CD8-positive, alpha-beta memory T cell (primary cell): ENCODE measurements at regions not wholly inside any gene's neighbourhood (a gene's known extent, or its start where the extent isn't known, plus 50 kb on each side); places are given as distances from the start of the nearest gene placed in this dataset.

Experiments used
- CTCF ChIA-PET: fragments of 350-600 bp; sonication (Branson Sonifier 250); formaldehyde crosslinking; loops from one replicate; lab custom pipeline; 2021; ENCODE audit warnings: antibody characterized with exemption; lab: Charles Lee
- POLR2A ChIA-PET: fragments of 350-600 bp; sonication (Branson Sonifier 250); formaldehyde crosslinking; loops from one replicate; lab custom pipeline; 2021; ENCODE audit warnings: antibody characterized with exemption; lab: Charles Lee
- DNase-seq, 5 donors: peaks; one replicate each; pipeline versions ENCODE4 v3.0.0 to v3.0.0-alpha.2; 2020 to 2022; ENCODE audit warnings: mixed read lengths in 1 of 5
- H3K27ac ChIP-seq: one replicate; pipeline ENCODE4 v1.7.0; 2013; ENCODE audit warnings: low read depth, mild to moderate bottlenecking, low read length, moderate library complexity
- H3K27me3 ChIP-seq: 2 replicates; pipeline ENCODE4 v1.7.0; 2013; ENCODE audit warnings: low read length, mild to moderate bottlenecking; ENCODE audit not compliant: insufficient read depth, poor library complexity, severe bottlenecking
- H3K36me3 ChIP-seq: 2 replicates; pipeline ENCODE4 v1.7.0; 2013; ENCODE audit warnings: mild to moderate bottlenecking, low read length, moderate library complexity; ENCODE audit not compliant: insufficient read depth
- H3K4me1 ChIP-seq: 2 replicates; pipeline ENCODE4 v1.7.0; 2013; ENCODE audit warnings: mild to moderate bottlenecking, low read length, moderate library complexity; ENCODE audit not compliant: insufficient read depth
- H3K4me3 ChIP-seq: 2 replicates; pipeline ENCODE4 v1.7.0; 2013; ENCODE audit warnings: mild to moderate bottlenecking, low read length
- H3K9me3 ChIP-seq: 2 replicates; pipeline ENCODE4 v1.7.0; 2013; ENCODE audit warnings: mild to moderate bottlenecking, low read length
- H3K27ac Mint-ChIP-seq, 8 donors: one replicate each; pipeline ENCODE4 v1.8.0; 2020 to 2021; ENCODE audit warnings: mixed read lengths in 8 of 8, mild to moderate bottlenecking in 6 of 8, inconsistent platforms in 3 of 8, moderate library complexity in 3 of 8
- H3K27me3 Mint-ChIP-seq, 2 donors: one replicate each; pipeline ENCODE4 v1.8.0; 2020 to 2021; ENCODE audit warnings: mixed read lengths in 2 of 2, mild to moderate bottlenecking in 1 of 2, moderate library complexity in 1 of 2
- H3K36me3 Mint-ChIP-seq, 3 donors: one replicate each; pipeline ENCODE4 v1.8.0; 2020 to 2021; ENCODE audit warnings: mixed read lengths in 3 of 3, inconsistent platforms in 1 of 3, mild to moderate bottlenecking in 1 of 3
- H3K4me1 Mint-ChIP-seq, 3 donors: one replicate each; pipeline ENCODE4 v1.8.0; 2020 to 2021; ENCODE audit warnings: mixed read lengths in 3 of 3, inconsistent platforms in 1 of 3, mild to moderate bottlenecking in 1 of 3
- H3K4me3 Mint-ChIP-seq, 7 donors: one replicate each; pipeline ENCODE4 v1.8.0; 2020 to 2021; ENCODE audit warnings: mixed read lengths in 7 of 7, mild to moderate bottlenecking in 6 of 7, moderate library complexity in 4 of 7, inconsistent platforms in 2 of 7
- H3K9me3 Mint-ChIP-seq, 5 donors: one replicate each; pipeline ENCODE4 v1.8.0; 2020 to 2022; ENCODE audit warnings: mixed read lengths in 5 of 5, mild to moderate bottlenecking in 3 of 5, moderate library complexity in 2 of 5, inconsistent platforms in 1 of 5

DNA sequence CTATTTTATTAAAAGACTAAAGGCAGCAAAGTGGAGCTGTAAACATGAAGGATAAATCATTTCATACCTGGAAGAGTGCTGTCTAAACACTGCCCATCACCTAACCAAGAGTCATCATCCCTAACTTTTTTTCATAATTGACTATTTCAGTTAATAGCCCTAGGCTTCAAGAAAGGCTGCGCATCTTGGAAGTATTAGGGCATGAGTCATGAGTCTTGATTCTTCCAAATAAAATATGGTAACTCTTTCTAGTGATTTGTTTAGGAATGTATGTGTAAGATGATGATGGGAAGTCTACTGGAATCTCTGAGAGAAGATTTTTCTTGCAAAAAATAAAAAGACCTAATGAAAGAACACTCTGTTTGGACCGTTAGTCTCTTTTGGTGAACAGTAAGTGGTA lies 207.7 kb upstream of the AHR start:
- Histone ChIP-seq H3K4me1 (no peaks in the 10 kb centered on the region), H3K4me3 (no peak overlapping the region), H3K9me3 (no peaks in the 10 kb centered on the region), H3K36me3 (no peaks in the 10 kb centered on the region), H3K27ac (no peak overlapping the region), H3K27me3 (no peaks in the 10 kb centered on the region)
- Mint-ChIP-seq H3K4me1 (no peaks in the 10 kb centered on the region), H3K36me3 (peaks cover 0 to 4% (median 0%) of the 10 kb centered on the region in 3 donors), H3K4me3 (no peak overlapping the region), H3K9me3 (peaks cover 0 to 2% (median 0%) of the 10 kb centered on the region in 5 donors), H3K27ac (no peak overlapping the region), H3K27me3 (peaks cover 0 to 9% of the 10 kb centered on the region in 2 donors)
- POLR2A ChIA-PET = no interaction called here
- CTCF ChIA-PET = no interaction called here
- no peak for DNase-seq

DNA sequence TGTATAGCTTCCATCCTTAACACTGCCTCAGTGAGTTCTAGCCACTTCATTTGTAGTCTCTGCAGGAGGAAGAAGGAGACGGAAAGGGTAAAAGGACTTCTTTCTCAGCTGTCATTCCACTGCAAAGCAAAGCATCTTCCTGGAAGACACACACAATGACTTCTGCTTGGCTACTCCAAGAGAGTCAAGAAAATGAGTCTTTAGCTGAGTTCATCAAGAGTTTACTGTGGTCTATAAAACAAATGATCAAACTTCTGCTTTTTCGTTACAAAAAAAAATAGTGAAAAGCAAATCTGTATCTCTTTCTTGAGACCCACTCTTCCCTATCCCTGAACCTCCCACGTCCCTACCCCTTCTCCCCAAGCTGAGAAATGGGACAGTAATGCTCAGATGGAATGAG lies 205.0 kb upstream of the AHR start:
- Histone ChIP-seq H3K27ac (no peak overlapping the region), H3K4me1 (no peaks in the 10 kb centered on the region), H3K27me3 (no peaks in the 10 kb centered on the region), H3K36me3 (no peaks in the 10 kb centered on the region), H3K4me3 (no peak overlapping the region), H3K9me3 (no peaks in the 10 kb centered on the region)
- DNase-seq = no peak
- Mint-ChIP-seq H3K4me3 (no peak overlapping the region), H3K4me1 (peaks cover 1 to 12% (median 8%) of the 10 kb centered on the region in 3 donors), H3K27ac (no peak overlapping the region), H3K27me3 (peaks cover 2 to 3% of the 10 kb centered on the region in 2 donors), H3K36me3 (peaks cover 0 to 4% (median 0%) of the 10 kb centered on the region in 3 donors), H3K9me3 (no peaks in the 10 kb centered on the region)
- ChIA-PET CTCF (no interaction called here), POLR2A (no interaction called here)

DNA sequence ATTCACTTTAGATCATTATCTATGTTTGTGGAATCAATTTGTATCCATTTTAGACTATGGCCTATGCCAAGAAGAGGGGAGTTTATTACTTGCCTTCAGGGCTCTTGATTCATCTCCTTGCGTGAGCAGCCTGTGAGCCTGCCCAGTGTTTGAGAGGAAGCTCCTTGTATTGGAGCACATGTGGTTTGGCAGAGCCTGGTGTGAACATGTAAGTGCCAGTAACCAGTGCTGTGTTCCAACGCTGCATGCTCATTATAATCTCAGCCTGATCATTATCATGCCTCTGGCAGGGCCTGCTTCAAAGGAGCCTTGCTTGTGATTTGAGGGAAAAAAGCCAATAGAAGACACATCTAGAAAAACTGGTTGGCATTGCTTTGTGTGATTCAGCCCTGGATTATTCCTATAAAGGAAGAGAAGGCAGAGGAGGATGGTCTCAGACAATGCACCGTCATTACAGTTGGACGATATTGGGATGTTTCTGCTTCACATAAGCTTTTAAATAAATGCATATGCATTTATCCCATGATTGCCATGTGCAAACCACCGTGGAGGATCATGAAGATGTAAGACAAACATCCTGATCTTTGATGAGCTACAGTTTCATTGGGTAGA lies 203.4 kb upstream of the AHR start:
- Histone ChIP-seq H3K36me3 (no peaks in the 10 kb centered on the region), H3K9me3 (no peaks in the 10 kb centered on the region), H3K4me1 (no peaks in the 10 kb centered on the region), H3K27me3 (no peaks in the 10 kb centered on the region), H3K4me3 (no peak overlapping the region), H3K27ac (no peak overlapping the region)
- Mint-ChIP-seq H3K27ac (no peak overlapping the region), H3K4me1 (peaks cover 1 to 12% (median 8%) of the 10 kb centered on the region in 3 donors), H3K9me3 (no peaks in the 10 kb centered on the region), H3K4me3 (no peak overlapping the region), H3K27me3 (peaks cover 0 to 3% of the 10 kb centered on the region in 2 donors), H3K36me3 (no peaks in the 10 kb centered on the region)
- ChIA-PET CTCF (interaction anchor here (0.6 kb wide), 1 partner anchor 59 kb away, joined by 3 read pairs; no protein-coding TSS in a partner anchor), POLR2A (no interaction called here)
- no peak for DNase-seq

DNA sequence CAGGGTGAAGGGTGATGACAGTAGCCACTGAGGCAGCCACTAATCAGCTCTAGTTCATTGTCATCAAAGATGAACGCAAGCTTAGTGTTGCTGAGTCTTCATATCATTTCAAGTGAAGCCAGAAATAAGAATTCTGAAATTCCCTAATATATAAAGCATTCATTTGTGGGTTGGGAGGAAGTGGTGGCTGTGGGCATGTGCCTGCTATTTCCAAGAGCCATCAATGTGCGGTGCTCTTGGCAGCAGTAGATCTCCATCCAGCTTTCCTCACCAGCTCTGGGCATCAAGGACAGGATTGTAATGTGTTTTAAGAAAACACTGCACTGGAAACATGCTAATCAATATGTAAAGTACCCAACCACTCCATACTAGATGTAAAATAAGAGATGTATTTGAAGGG lies 202.5 kb upstream of the AHR start:
- H3K36me3 ChIP-seq = no peaks in the 10 kb centered on the region
- CTCF ChIA-PET = interaction anchor here (0.6 to 0.8 kb wide), 2 partner anchors 10 to 58 kb away, joined by 3 read pairs; no protein-coding TSS in a partner anchor
- peaks cover 0 to 3% of the 10 kb centered on the region in 2 donors for H3K27me3 Mint-ChIP-seq
- H3K4me3 ChIP-seq = no peak overlapping the region
- H3K27ac Mint-ChIP-seq = no peak overlapping the region
- no peak overlapping the region for H3K4me3 Mint-ChIP-seq
- no peak for DNase-seq
- H3K36me3 Mint-ChIP-seq = no peaks in the 10 kb centered on the region
- no peaks in the 10 kb centered on the region for H3K9me3 ChIP-seq
- no peaks in the 10 kb centered on the region for H3K9me3 Mint-ChIP-seq
- POLR2A ChIA-PET = no interaction called here
- H3K4me1 ChIP-seq = no peaks in the 10 kb centered on the region
- peaks cover 1 to 12% (median 8%) of the 10 kb centered on the region in 3 donors for H3K4me1 Mint-ChIP-seq
- no peaks in the 10 kb centered on the region for H3K27me3 ChIP-seq
- H3K27ac ChIP-seq = no peak overlapping the region

DNA sequence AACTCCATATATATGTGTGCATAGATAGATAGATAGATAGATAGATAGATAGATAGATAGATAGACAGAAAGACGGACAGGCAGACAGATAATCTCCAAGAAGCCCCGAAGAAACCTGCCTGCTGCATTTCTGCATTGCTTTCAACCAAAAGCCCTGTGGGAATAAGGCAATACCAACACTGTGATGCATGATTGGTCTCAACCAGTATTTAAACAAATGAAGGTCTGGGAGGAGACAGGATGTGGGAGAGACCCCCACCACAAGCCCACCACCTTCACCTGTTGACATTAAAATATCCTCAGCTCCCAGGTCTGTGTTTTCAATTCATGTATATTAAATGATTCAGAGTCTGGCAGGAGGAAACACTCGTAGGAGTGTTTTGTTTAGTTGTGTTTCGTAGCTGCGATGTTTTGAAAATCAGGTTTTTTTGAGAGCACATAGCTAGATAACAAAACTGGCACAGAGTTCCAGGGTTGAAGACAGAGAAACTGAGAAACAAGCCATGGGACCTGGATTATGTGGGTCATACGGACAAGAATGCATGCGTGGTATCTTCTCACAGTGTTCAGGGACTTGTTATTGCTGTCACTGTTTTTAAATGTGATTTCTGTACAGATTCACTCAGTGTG lies 200.7 kb upstream of the AHR start:
- Histone ChIP-seq H3K27ac (no peak overlapping the region), H3K4me3 (no peak overlapping the region), H3K4me1 (no peaks in the 10 kb centered on the region), H3K27me3 (no peaks in the 10 kb centered on the region), H3K36me3 (no peaks in the 10 kb centered on the region), H3K9me3 (no peaks in the 10 kb centered on the region)
- Mint-ChIP-seq H3K27ac (peak overlapping the region in 2 of 8 donors; percentile 21 to 88), H3K4me3 (peak overlapping the region in 1 of 7 donors; percentile 45), H3K36me3 (no peaks in the 10 kb centered on the region), H3K27me3 (peaks cover 0 to 3% of the 10 kb centered on the region in 2 donors), H3K9me3 (no peaks in the 10 kb centered on the region), H3K4me1 (peaks cover 1 to 12% (median 8%) of the 10 kb centered on the region in 3 donors)
- ChIA-PET POLR2A (no interaction called here), CTCF (no interaction called here)
- no peak for DNase-seq

DNA sequence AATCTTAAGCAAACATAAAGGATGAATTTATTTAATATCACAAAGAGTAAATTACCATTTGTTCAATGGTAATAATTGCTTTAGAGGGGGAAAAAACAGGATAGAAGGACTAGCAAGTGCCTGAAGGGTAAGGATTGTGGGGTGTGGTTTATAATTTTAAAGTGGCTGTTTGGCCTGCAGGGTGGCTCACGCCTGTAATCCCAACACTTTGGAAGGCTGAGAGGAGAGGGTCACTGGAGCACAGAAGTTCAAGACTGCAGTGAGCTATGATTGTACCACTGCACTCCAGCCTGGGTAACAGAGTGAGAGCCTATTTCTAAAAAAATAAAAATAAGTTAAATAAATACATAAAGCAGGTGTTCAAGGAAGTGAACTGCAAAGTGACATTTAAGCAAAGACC lies 199.9 kb upstream of the AHR start:
- peak overlapping the region in 1 of 8 donors; percentile 15 for H3K27ac Mint-ChIP-seq
- H3K27ac ChIP-seq = no peak overlapping the region
- H3K27me3 Mint-ChIP-seq = peaks cover 0 to 3% of the 10 kb centered on the region in 2 donors
- ChIA-PET CTCF (no interaction called here), POLR2A (no interaction called here)
- no peaks in the 10 kb centered on the region for H3K36me3 ChIP-seq
- peaks cover 1 to 12% (median 8%) of the 10 kb centered on the region in 3 donors for H3K4me1 Mint-ChIP-seq
- no peak for DNase-seq
- no peaks in the 10 kb centered on the region for H3K4me1 ChIP-seq
- no peaks in the 10 kb centered on the region for H3K36me3 Mint-ChIP-seq
- H3K27me3 ChIP-seq = no peaks in the 10 kb centered on the region
- H3K4me3 ChIP-seq = no peak overlapping the region
- no peak overlapping the region for H3K4me3 Mint-ChIP-seq
- H3K9me3 ChIP-seq = no peaks in the 10 kb centered on the region
- H3K9me3 Mint-ChIP-seq = no peaks in the 10 kb centered on the region

DNA sequence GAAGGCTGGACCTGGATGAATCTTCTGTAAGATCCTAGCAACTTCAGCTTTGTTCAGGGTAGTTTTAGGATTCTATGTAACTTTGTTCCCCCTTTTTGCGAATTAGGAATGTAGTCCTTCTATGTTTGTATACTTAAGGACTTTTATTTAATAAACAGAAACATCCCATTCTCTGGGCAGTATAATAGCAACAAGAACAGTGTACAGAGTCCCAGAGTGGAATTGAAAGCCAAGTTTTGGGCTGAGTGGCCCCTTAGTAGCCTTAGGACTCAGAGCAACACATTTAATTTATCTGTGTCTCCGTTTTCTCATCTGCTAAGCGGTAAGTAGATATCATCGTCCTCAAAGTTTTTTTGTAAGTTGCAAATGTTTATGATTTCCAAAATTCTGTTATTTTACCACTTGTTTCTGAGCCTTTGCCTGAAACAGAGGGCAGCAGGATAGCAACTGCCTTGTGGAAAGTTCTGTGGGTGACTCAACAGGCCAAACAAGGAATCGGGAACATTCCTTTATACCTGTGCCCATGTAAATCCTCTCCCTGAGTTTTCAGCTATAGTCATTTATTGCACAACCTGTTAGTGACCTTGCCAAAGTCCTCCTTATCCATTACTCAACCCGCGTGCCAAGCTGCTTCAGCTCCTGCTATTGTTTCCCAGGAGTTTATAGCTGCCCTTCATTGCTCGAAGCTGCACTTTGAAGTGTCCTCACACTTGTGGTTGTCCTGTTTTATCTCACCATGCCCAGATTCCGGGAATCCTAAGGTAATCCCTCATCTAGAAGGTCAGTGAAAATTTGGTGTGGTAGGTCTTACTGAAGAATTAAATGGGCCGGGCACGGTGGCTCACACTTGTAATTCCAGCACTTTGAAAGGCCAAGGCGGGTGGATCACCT lies 199.1 kb upstream of the AHR start:
- Mint-ChIP-seq H3K4me1 (peaks cover 1 to 12% (median 8%) of the 10 kb centered on the region in 3 donors), H3K4me3 (no peak overlapping the region), H3K9me3 (no peaks in the 10 kb centered on the region), H3K27me3 (peaks cover 0 to 3% of the 10 kb centered on the region in 2 donors), H3K27ac (peak overlapping the region in 1 of 8 donors; percentile 46), H3K36me3 (no peaks in the 10 kb centered on the region)
- no peak overlapping the region for H3K4me3 ChIP-seq
- no peaks in the 10 kb centered on the region for H3K9me3 ChIP-seq
- H3K4me1 ChIP-seq = no peaks in the 10 kb centered on the region
- no peaks in the 10 kb centered on the region for H3K36me3 ChIP-seq
- POLR2A ChIA-PET = no interaction called here
- no peak overlapping the region for H3K27ac ChIP-seq
- CTCF ChIA-PET = interaction anchor here (0.7 kb wide), 1 partner anchor 18 kb away, joined by 3 read pairs; no protein-coding TSS in a partner anchor
- DNase-seq = no peak
- H3K27me3 ChIP-seq = no peaks in the 10 kb centered on the region
